PC-9 (cell line): ENCODE measurements at regions not wholly inside any gene's neighbourhood (a gene's known extent, or its start where the extent isn't known, plus 50 kb on each side); places are given as distances from the start of the nearest gene placed in this dataset.

Experiments used
- BruUV-seq: library from RNA; stranded (reverse); fragments of 400-500 nt; replicated peaks from 2 replicates; lab custom pipeline; 2021; lab: Mats Ljungman, UMichigan
- CTCF ChIA-PET: fragments of 300-600 bp; sonication (Branson Sonifier 250); formaldehyde crosslinking; loops from one replicate; lab custom pipeline; 2022; ENCODE audit warnings: antibody characterized with exemption; lab: Charles Lee
- POLR2A ChIA-PET: fragments of 300-600 bp; sonication (Branson Sonifier 250); formaldehyde crosslinking; loops from one replicate; lab custom pipeline; 2022; ENCODE audit warnings: antibody characterized with exemption; ENCODE audit not compliant: unreplicated experiment; lab: Charles Lee
- DNase-seq, 2 experiments: peaks; one replicate each; pipeline versions ENCODE4 v3.0.0 to v3.0.0-alpha.2; 2015 to 2022; ENCODE audit warnings: mixed read lengths in 1 of 2
- H2AFZ ChIP-seq: fragments of 200-600 bp; sonication (generic); 2 replicates; pipeline ENCODE4 v1.8.1; 2017; ENCODE audit warnings: antibody characterized with exemption
- H3F3A ChIP-seq: fragments of 200-600 bp; sonication (generic); 2 replicates; pipeline ENCODE4 v1.8.1; 2017; ENCODE audit warnings: antibody characterized with exemption, mild to moderate bottlenecking, low read depth; ENCODE audit not compliant: insufficient read depth
- H3K27ac ChIP-seq: fragments of 200-600 bp; sonication (generic); 2 replicates; pipeline ENCODE4 v1.6.1; 2016; ENCODE audit warnings: mixed run types
- H3K27me3 ChIP-seq: fragments of 200-600 bp; sonication (generic); 2 replicates; pipeline ENCODE4 v1.6.1; 2016; ENCODE audit warnings: low read depth, mixed run types; ENCODE audit not compliant: insufficient read depth
- H3K36me3 ChIP-seq: fragments of 200-600 bp; sonication (generic); 2 replicates; pipeline ENCODE4 v1.6.1; 2016; ENCODE audit warnings: low read depth, mixed run types
- H3K4me1 ChIP-seq: fragments of 200-600 bp; sonication (generic); replicated peaks from 2 replicates; pipeline ENCODE4 v1.6.1; 2016; ENCODE audit warnings: mixed run types; ENCODE audit not compliant: insufficient read depth
- H3K4me2 ChIP-seq: fragments of 200-600 bp; sonication (generic); 2 replicates; pipeline ENCODE4 v1.6.1; 2017; ENCODE audit warnings: mixed run types
- H3K4me3 ChIP-seq: fragments of 200-600 bp; sonication (generic); 2 replicates; pipeline ENCODE4 v1.6.1; 2016; ENCODE audit warnings: mixed run types
- H3K79me2 ChIP-seq: fragments of 200-600 bp; sonication (generic); 2 replicates; pipeline ENCODE4 v1.6.1; 2017; ENCODE audit warnings: low read depth, mixed run types
- H3K9me2 ChIP-seq: fragments of 200-600 bp; sonication (generic); 2 replicates; pipeline ENCODE4 v1.8.1; 2017; ENCODE audit warnings: mild to moderate bottlenecking; ENCODE audit not compliant: insufficient read depth
- H3K9me3 ChIP-seq: fragments of 200-600 bp; sonication (generic); 2 replicates; pipeline ENCODE4 v1.8.1; 2016; ENCODE audit warnings: low read depth; ENCODE audit not compliant: insufficient read depth
- H4K20me1 ChIP-seq: fragments of 200-600 bp; sonication (generic); 2 replicates; pipeline ENCODE4 v1.8.1; 2017; ENCODE audit not compliant: insufficient read depth
- EZH2 ChIP-seq: fragments of 200-600 bp; sonication (generic); IDR thresholded peaks from 2 replicates; pipeline ENCODE4 v1.8.0; 2017; ENCODE audit warnings: antibody characterized with exemption, low read depth
- intact Hi-C: fragments of 100-400 bp; cut with micrococcal nuclease; formaldehyde crosslinking; loops from one replicate; pipeline ENCODE4 v1.10.0; 2022; ENCODE audit not compliant: unreplicated experiment
- TF ChIP-seq, protein P1 (sequence below): fragments of 200-600 bp; sonication (generic); conservative IDR thresholded peaks from 2 replicates; pipeline ENCODE4 v1.6.1; 2017; ENCODE audit warnings: mixed run types, antibody characterized with exemption, mild to moderate bottlenecking, moderate library complexity

DNA sequence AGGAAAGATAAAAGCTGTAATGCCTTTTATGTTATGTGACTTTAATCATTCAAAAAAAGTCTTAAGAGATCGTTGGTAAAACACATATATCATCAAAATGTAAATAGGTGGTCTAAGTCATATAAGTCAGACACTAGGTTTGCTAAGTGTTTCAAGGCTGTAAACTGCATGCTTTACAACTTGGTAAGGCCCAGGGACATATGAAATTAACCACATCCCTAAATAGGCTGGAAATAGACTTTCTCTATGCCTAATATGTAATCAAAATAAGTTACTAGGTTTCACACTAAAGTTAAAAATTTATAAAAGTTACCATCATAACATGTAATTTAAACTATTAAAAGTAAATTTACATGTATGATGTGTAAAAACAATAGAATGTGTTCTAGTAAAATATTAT lies 946.3 kb upstream of the LRATD1 start:
- BruUV-seq, result no TSS peak
- CTCF ChIA-PET, result no interaction called here

GRCh38 chr2:13694673-13695072 lies 937.8 kb upstream of the LRATD1 start:
- Histone ChIP-seq H3K27ac (no peak overlapping the region), H3K9me2 (no peaks in the 10 kb centered on the region; the same call in 1 of the 2 replicates), H4K20me1 (no peaks in the 10 kb centered on the region), H3K4me2 (no peak overlapping the region), H3K27me3 (no peaks in the 10 kb centered on the region), H3K36me3 (no peaks in the 10 kb centered on the region), H3K9me3 (no peaks in the 10 kb centered on the region), H3K4me1 (no peaks in the 10 kb centered on the region), H3K4me3 (no peak overlapping the region), H3F3A (no peaks in the 10 kb centered on the region), H3K79me2 (no peaks in the 10 kb centered on the region), H2AFZ (no peak overlapping the region)
- intact Hi-C loops, result no loop called here
- POLR2A ChIA-PET, result no interaction called here
- no peak for DNase-seq
- no peak for TF ChIP-seq EZH2
- TF ChIP-seq, protein P1, sequence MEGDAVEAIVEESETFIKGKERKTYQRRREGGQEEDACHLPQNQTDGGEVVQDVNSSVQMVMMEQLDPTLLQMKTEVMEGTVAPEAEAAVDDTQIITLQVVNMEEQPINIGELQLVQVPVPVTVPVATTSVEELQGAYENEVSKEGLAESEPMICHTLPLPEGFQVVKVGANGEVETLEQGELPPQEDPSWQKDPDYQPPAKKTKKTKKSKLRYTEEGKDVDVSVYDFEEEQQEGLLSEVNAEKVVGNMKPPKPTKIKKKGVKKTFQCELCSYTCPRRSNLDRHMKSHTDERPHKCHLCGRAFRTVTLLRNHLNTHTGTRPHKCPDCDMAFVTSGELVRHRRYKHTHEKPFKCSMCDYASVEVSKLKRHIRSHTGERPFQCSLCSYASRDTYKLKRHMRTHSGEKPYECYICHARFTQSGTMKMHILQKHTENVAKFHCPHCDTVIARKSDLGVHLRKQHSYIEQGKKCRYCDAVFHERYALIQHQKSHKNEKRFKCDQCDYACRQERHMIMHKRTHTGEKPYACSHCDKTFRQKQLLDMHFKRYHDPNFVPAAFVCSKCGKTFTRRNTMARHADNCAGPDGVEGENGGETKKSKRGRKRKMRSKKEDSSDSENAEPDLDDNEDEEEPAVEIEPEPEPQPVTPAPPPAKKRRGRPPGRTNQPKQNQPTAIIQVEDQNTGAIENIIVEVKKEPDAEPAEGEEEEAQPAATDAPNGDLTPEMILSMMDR, result no peak
- CTCF ChIA-PET, result no interaction called here
- BruUV-seq, result no TSS peak

More for the DNA sequence above, 946.3 kb upstream of the LRATD1 start:
- H2AFZ ChIP-seq, result no peak overlapping the region
- H3K36me3 ChIP-seq, result no peaks in the 10 kb centered on the region
- no peaks in the 10 kb centered on the region for H3K79me2 ChIP-seq
- no peak overlapping the region for H3K4me2 ChIP-seq
- no peaks in the 10 kb centered on the region for H4K20me1 ChIP-seq
- no peaks in the 10 kb centered on the region; the same call in 1 of the 2 replicates for H3K9me3 ChIP-seq
- no peak overlapping the region for H3K27ac ChIP-seq
- TF ChIP-seq EZH2, result no peak
- TF ChIP-seq, protein P1, result no peak
- DNase-seq, result no peak
- no peaks in the 10 kb centered on the region for H3K4me1 ChIP-seq
- no peaks in the 10 kb centered on the region for H3F3A ChIP-seq
- POLR2A ChIA-PET, result no interaction called here
- intact Hi-C loops, result no loop called here
- H3K4me3 ChIP-seq, result no peak overlapping the region
- no peaks in the 10 kb centered on the region for H3K27me3 ChIP-seq
- no peaks in the 10 kb centered on the region; the same call in 1 of the 2 replicates for H3K9me2 ChIP-seq

- Histone ChIP-seq H2AFZ (peak overlapping the region; percentile 41; the same call in 1 of the 2 replicates), H3K27ac (no peak overlapping the region), H3K36me3 (no peaks in the 10 kb centered on the region), H3F3A (no peaks in the 10 kb centered on the region), H4K20me1 (no peaks in the 10 kb centered on the region), H3K79me2 (no peaks in the 10 kb centered on the region), H3K9me2 (no peaks in the 10 kb centered on the region), H3K27me3 (no peaks in the 10 kb centered on the region), H3K4me2 (no peak overlapping the region), H3K4me1 (no peaks in the 10 kb centered on the region), H3K9me3 (no peaks in the 10 kb centered on the region), H3K4me3 (no peak overlapping the region)
- TF ChIP-seq EZH2, result no peak
- TF ChIP-seq, protein P1, result no peak
- CTCF ChIA-PET, result no interaction called here
- intact Hi-C loops, result no loop called here
- BruUV-seq, result no TSS peak
- POLR2A ChIA-PET, result no interaction called here
- DNase-seq, result no peak
These were observed 935.9 kb upstream of the LRATD1 start for GRCh38 chr2:13696601-13697000.
